GM18502 (cell line): ENCODE measurements at regions not wholly inside any gene's neighbourhood (a gene's known extent, or its start where the extent isn't known, plus 50 kb on each side); places are given as distances from the start of the nearest gene placed in this dataset.
A peak's percentile ranks its signal among the peaks of the same experiment; 100 is the strongest.

Experiments used
- ATAC-seq: cut with Tn5 transposase; IDR thresholded peaks from one replicate; pipeline ENCODE4 v1.9.1; 2021; ENCODE audit warnings: mild to moderate bottlenecking; ENCODE audit not compliant: unreplicated experiment, poor library complexity

- no peak for ATAC-seq
Observed at GRCh38 chr1:68378296-68379084, 71.3 kb downstream of the RPE65 start.

- ATAC-seq: no peak
Observed at GRCh38 chr1:68377098-68377497, 72.7 kb downstream of the RPE65 start.

GRCh38 chr1:68376441-68376840 is 73.3 kb downstream of the RPE65 start:
- no peak for ATAC-seq

- no peak for ATAC-seq
Observed at GRCh38 chr1:68375919-68376318, 73.8 kb downstream of the RPE65 start.

- ATAC-seq: no peak
Observed at GRCh38 chr1:68373173-68373572, 76.6 kb downstream of the RPE65 start.

- no peak for ATAC-seq
Observed at GRCh38 chr1:68372487-68372886, 77.3 kb downstream of the RPE65 start.

- ATAC-seq: no peak
Observed at GRCh38 chr1:68370101-68370915, 79.4 kb downstream of the RPE65 start.

GRCh38 chr1:68366572-68366971 is 83.2 kb downstream of the RPE65 start:
- no peak for ATAC-seq

GRCh38 chr1:68365709-68366382 is 83.9 kb downstream of the RPE65 start:
- ATAC-seq: no peak

- ATAC-seq: no peak
Observed at GRCh38 chr1:68363339-68363738, 86.4 kb downstream of the RPE65 start.

GRCh38 chr1:68361346-68361910 is 88.3 kb downstream of the RPE65 start:
- no peak for ATAC-seq

- no peak for ATAC-seq
Observed at GRCh38 chr1:68359045-68359444, 90.7 kb downstream of the RPE65 start.

GRCh38 chr1:68358439-68358838 is 91.3 kb downstream of the RPE65 start:
- no peak for ATAC-seq

GRCh38 chr1:68355614-68356013 is 94.1 kb downstream of the RPE65 start:
- ATAC-seq: no peak

GRCh38 chr1:68352202-68352601 is 97.6 kb downstream of the RPE65 start:
- ATAC-seq: no peak

GRCh38 chr1:68347415-68347814 is 102.3 kb downstream of the RPE65 start:
- ATAC-seq: peak; percentile 96

- ATAC-seq: no peak
Observed at GRCh38 chr1:68346188-68346808, 103.5 kb downstream of the RPE65 start.

- ATAC-seq: no peak
Observed at GRCh38 chr1:68344208-68344607, 105.5 kb downstream of the RPE65 start.

- no peak for ATAC-seq
Observed at GRCh38 chr1:68340951-68341350, 108.6 kb upstream of the WLS start.

GRCh38 chr1:68339505-68339904 is 107.2 kb upstream of the WLS start:
- no peak for ATAC-seq
